ENCODE measurements at regions not wholly inside any gene's neighbourhood (a gene's known extent, or its start where the extent isn't known, plus 50 kb on each side); places are given as distances from the start of the nearest gene placed in this dataset.

DNA sequence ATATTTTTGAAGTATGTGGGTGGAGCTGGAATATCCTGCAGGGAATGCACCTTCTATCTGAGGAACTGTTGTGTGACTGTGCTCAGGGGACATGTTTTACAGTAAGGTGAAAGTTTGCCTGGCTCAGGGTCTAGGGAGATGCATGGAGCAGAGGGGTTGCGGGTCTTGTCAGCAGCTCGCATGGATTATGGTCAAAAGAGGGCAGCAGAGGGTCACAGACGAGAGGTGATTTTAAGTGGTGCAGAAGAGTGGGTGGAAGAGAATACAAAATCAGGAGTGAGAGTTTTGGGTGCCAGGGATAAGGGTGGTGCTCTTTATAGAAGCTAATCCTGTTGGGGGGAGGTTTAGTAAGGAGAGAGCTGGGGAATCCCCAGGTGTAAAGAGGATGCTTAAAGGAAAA is 53.5 kb upstream of the GRIN3A start:
- TF ChIP-seq, protein P1, sequence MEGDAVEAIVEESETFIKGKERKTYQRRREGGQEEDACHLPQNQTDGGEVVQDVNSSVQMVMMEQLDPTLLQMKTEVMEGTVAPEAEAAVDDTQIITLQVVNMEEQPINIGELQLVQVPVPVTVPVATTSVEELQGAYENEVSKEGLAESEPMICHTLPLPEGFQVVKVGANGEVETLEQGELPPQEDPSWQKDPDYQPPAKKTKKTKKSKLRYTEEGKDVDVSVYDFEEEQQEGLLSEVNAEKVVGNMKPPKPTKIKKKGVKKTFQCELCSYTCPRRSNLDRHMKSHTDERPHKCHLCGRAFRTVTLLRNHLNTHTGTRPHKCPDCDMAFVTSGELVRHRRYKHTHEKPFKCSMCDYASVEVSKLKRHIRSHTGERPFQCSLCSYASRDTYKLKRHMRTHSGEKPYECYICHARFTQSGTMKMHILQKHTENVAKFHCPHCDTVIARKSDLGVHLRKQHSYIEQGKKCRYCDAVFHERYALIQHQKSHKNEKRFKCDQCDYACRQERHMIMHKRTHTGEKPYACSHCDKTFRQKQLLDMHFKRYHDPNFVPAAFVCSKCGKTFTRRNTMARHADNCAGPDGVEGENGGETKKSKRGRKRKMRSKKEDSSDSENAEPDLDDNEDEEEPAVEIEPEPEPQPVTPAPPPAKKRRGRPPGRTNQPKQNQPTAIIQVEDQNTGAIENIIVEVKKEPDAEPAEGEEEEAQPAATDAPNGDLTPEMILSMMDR (IDR thresholded peaks at IDR 0.05; ENCODE audit: insufficient read depth, low read length) = peak; percentile 8
- TF ChIP-seq POLR2AphosphoS5 (IDR thresholded peaks at IDR 0.05; ENCODE audit: low read depth) (no peak), REST (IDR thresholded peaks at IDR 0.05; ENCODE audit: insufficient replicate concordance, low read depth) (no peak), SPI1 (IDR thresholded peaks at IDR 0.05; ENCODE audit: borderline replicate concordance, low read depth) (no peak), GABPA (IDR thresholded peaks at IDR 0.05; ENCODE audit: low read depth) (no peak)
